PC-3 (cell line): ENCODE measurements at regions not wholly inside any gene's neighbourhood (a gene's known extent, or its start where the extent isn't known, plus 50 kb on each side); places are given as distances from the start of the nearest gene placed in this dataset.

Experiments used
- ATAC-seq: fragments of 200-7000 bp; cut with Tn5 transposase; 2 replicates; pipeline ENCODE4 v1.9.1; 2020; ENCODE audit warnings: mild to moderate bottlenecking, moderate library complexity
- BruUV-seq: library from RNA; stranded (reverse); fragments of 400-500 nt; replicated peaks from 2 replicates; lab custom pipeline; 2021; lab: Mats Ljungman, UMichigan
- CTCF ChIA-PET: fragments of 300-600 bp; sonication (Branson Sonifier 250); formaldehyde crosslinking; loops from one replicate; lab custom pipeline; 2022; ENCODE audit warnings: antibody characterized with exemption; lab: Charles Lee
- POLR2A ChIA-PET: fragments of 300-600 bp; sonication (Branson Sonifier 250); formaldehyde crosslinking; loops from one replicate; lab custom pipeline; 2022; ENCODE audit warnings: antibody characterized with exemption; ENCODE audit not compliant: unreplicated experiment; lab: Charles Lee
- DNase-seq: peaks from one replicate; pipeline ENCODE4 v3.0.0-alpha.2; 2015
- H2AFZ ChIP-seq: fragments of 300-600 bp; sonication (generic); 2 replicates; pipeline ENCODE4 v1.6.0; 2016; ENCODE audit warnings: antibody characterized with exemption, low read length
- H3F3A ChIP-seq: fragments of 300-600 bp; sonication (generic); one replicate; pipeline ENCODE4 v1.6.0; 2017; ENCODE audit warnings: antibody characterized with exemption, low read length, control low read depth, mild to moderate bottlenecking; ENCODE audit not compliant: unreplicated experiment
- H3K27ac ChIP-seq: fragments of 300-600 bp; sonication (generic); 2 replicates; pipeline ENCODE4 v1.5.1; 2016; ENCODE audit warnings: mild to moderate bottlenecking, low read length
- H3K27me3 ChIP-seq: fragments of 300-600 bp; sonication (generic); 2 replicates; pipeline ENCODE4 v1.6.1; 2016; ENCODE audit warnings: low read length, mixed read lengths
- H3K36me3 ChIP-seq: fragments of 300-600 bp; sonication (generic); 2 replicates; pipeline ENCODE4 v1.6.1; 2016; ENCODE audit warnings: low read depth, mixed run types, low read length, mixed read lengths
- H3K4me1 ChIP-seq: fragments of 300-600 bp; sonication (generic); 2 replicates; pipeline ENCODE4 v1.5.1; 2016; ENCODE audit warnings: low read length; ENCODE audit not compliant: insufficient read depth
- H3K4me2 ChIP-seq: fragments of 300-600 bp; sonication (generic); 2 replicates; pipeline ENCODE4 v1.6.0; 2016; ENCODE audit warnings: low read length
- H3K4me3 ChIP-seq: fragments of 300-600 bp; sonication (generic); 2 replicates; pipeline ENCODE4 v1.5.1; 2016; ENCODE audit warnings: mild to moderate bottlenecking, low read length, mixed read lengths
- H3K79me2 ChIP-seq: fragments of 300-600 bp; sonication (generic); 2 replicates; pipeline ENCODE4 v1.6.1; 2017; ENCODE audit warnings: low read length, mixed read lengths
- H3K9ac ChIP-seq: fragments of 300-600 bp; sonication (generic); 2 replicates; pipeline ENCODE4 v1.6.0; 2016; ENCODE audit warnings: mild to moderate bottlenecking, low read length
- H3K9me2 ChIP-seq: fragments of 300-600 bp; sonication (generic); replicated peaks from 2 replicates; pipeline ENCODE4 v1.6.1; 2016; ENCODE audit warnings: mixed run types, low read length, mixed read lengths
- H3K9me3 ChIP-seq: fragments of 300-600 bp; sonication (generic); 2 replicates; pipeline ENCODE4 v1.6.1; 2016; ENCODE audit warnings: low read length, mixed read lengths
- H4K20me1 ChIP-seq: fragments of 300-600 bp; sonication (generic); 2 replicates; pipeline ENCODE4 v1.6.1; 2016; ENCODE audit warnings: low read length, mixed read lengths
- CTCF ChIP-seq: fragments of 300-600 bp; sonication (generic); conservative IDR thresholded peaks from 2 replicates; pipeline ENCODE4 v1.5.1; 2017; ENCODE audit warnings: antibody characterized with exemption, low read depth, mild to moderate bottlenecking, low read length
- EZH2 ChIP-seq: fragments of 300-600 bp; sonication (generic); IDR thresholded peaks from one replicate; pipeline ENCODE4 v1.6.1; 2017; ENCODE audit warnings: antibody characterized with exemption, mild to moderate bottlenecking, low read length; ENCODE audit not compliant: unreplicated experiment
- EZH2phosphoT487 ChIP-seq: fragments of 300-600 bp; sonication (generic); IDR thresholded peaks from 2 replicates; pipeline ENCODE4 v1.6.1; 2018; ENCODE audit warnings: mild to moderate bottlenecking, antibody characterized with exemption, low read length, borderline replicate concordance
- intact Hi-C: fragments of 100-400 bp; cut with micrococcal nuclease; formaldehyde crosslinking; loops from 2 replicates; pipeline ENCODE4 v1.9.0; 2023

- TF ChIP-seq CTCF (no peak), EZH2 (no peak), EZH2phosphoT487 (no peak)
- no peak overlapping the region for H3K4me3 ChIP-seq
- ChIA-PET POLR2A (no interaction called here), CTCF (no interaction called here)
- no peaks in the 10 kb centered on the region for H3K79me2 ChIP-seq
- no peaks in the 10 kb centered on the region for H3K4me1 ChIP-seq
- intact Hi-C loops: no loop called here
- no peak overlapping the region for H3K9ac ChIP-seq
- no peak overlapping the region for H3K27ac ChIP-seq
- H3K4me2 ChIP-seq: no peak overlapping the region
- DNase-seq (no peak), ATAC-seq (no peak)
- H3K9me3 ChIP-seq: no peaks in the 10 kb centered on the region
- no peaks in the 10 kb centered on the region for H3K9me2 ChIP-seq
- H3K27me3 ChIP-seq: no peaks in the 10 kb centered on the region
- H4K20me1 ChIP-seq: no peaks in the 10 kb centered on the region
- BruUV-seq: no TSS peak
- H3K36me3 ChIP-seq: no peaks in the 10 kb centered on the region
- H3F3A ChIP-seq: no peaks in the 10 kb centered on the region
- H2AFZ ChIP-seq: no peak overlapping the region
These were observed 861.8 kb downstream of the BCL11A start for GRCh38 chr2:59691518-59692190.

GRCh38 chr2:59690849-59691248 is 862.6 kb downstream of the BCL11A start:
- BruUV-seq: no TSS peak
- H3K27me3 ChIP-seq: no peaks in the 10 kb centered on the region
- TF ChIP-seq CTCF: no peak
- no peak for TF ChIP-seq EZH2
- ATAC-seq: no peak
- H3K4me1 ChIP-seq: no peaks in the 10 kb centered on the region
- no peaks in the 10 kb centered on the region for H3K9me2 ChIP-seq
- H3K4me3 ChIP-seq: no peak overlapping the region
- DNase-seq: no peak
- no peaks in the 10 kb centered on the region for H3K9me3 ChIP-seq
- ChIA-PET CTCF (no interaction called here), POLR2A (no interaction called here)
- intact Hi-C loops: no loop called here
- H3K9ac ChIP-seq: no peak overlapping the region
- H3K27ac ChIP-seq: no peak overlapping the region
- H2AFZ ChIP-seq: no peak overlapping the region
- no peak overlapping the region for H3K4me2 ChIP-seq
- no peaks in the 10 kb centered on the region for H3K79me2 ChIP-seq
- no peaks in the 10 kb centered on the region for H3K36me3 ChIP-seq
- H4K20me1 ChIP-seq: no peaks in the 10 kb centered on the region
- H3F3A ChIP-seq: no peaks in the 10 kb centered on the region

GRCh38 chr2:59684771-59685166 is 868.7 kb downstream of the BCL11A start:
- Histone ChIP-seq H3K4me2 (no peak overlapping the region; the same call in 1 of the 2 replicates), H3K36me3 (no peaks in the 10 kb centered on the region), H3K4me3 (no peak overlapping the region), H3K27ac (no peak overlapping the region), H3K9me2 (no peaks in the 10 kb centered on the region), H4K20me1 (no peaks in the 10 kb centered on the region), H3K4me1 (peaks cover 10% of the 10 kb centered on the region; the same call in 1 of the 2 replicates), H3F3A (no peaks in the 10 kb centered on the region), H3K9me3 (no peaks in the 10 kb centered on the region), H3K9ac (no peak overlapping the region), H3K27me3 (no peaks in the 10 kb centered on the region), H2AFZ (no peak overlapping the region), H3K79me2 (no peaks in the 10 kb centered on the region)
- no peak for ATAC-seq
- DNase-seq: no peak
- no TSS peak for BruUV-seq
- ChIA-PET CTCF (no interaction called here), POLR2A (no interaction called here)
- no peak for TF ChIP-seq EZH2
- TF ChIP-seq EZH2phosphoT487: no peak
- TF ChIP-seq CTCF: no peak
- intact Hi-C loops: no loop called here
